Osteocyte (in vitro differentiated cells): ENCODE measurements at regions not wholly inside any gene's neighbourhood (a gene's known extent, or its start where the extent isn't known, plus 50 kb on each side); places are given as distances from the start of the nearest gene placed in this dataset.

Experiments
- DNase-seq: peaks from one replicate; pipeline ENCODE4 v3.0.0; 2021; ENCODE audit warnings: mixed read lengths; ENCODE audit not compliant: unreplicated experiment; ENCODE audit errors: extremely low spot score
- H3K27ac Mint-ChIP-seq: one replicate; pipeline ENCODE4 v1.8.0; 2021; ENCODE audit warnings: mild to moderate bottlenecking, mixed read lengths; ENCODE audit not compliant: unreplicated experiment
- H3K27me3 Mint-ChIP-seq: one replicate; pipeline ENCODE4 v1.8.0; 2021; ENCODE audit warnings: mixed read lengths; ENCODE audit not compliant: unreplicated experiment
- H3K36me3 Mint-ChIP-seq: one replicate; pipeline ENCODE4 v1.8.0; 2021; ENCODE audit warnings: mixed read lengths; ENCODE audit not compliant: unreplicated experiment
- H3K4me1 Mint-ChIP-seq: one replicate; pipeline ENCODE4 v1.8.0; 2021; ENCODE audit warnings: mixed read lengths; ENCODE audit not compliant: unreplicated experiment
- H3K4me3 Mint-ChIP-seq: one replicate; pipeline ENCODE4 v1.8.0; 2021; ENCODE audit warnings: mild to moderate bottlenecking, moderate library complexity, mixed read lengths; ENCODE audit not compliant: unreplicated experiment
- H3K9me3 Mint-ChIP-seq: one replicate; pipeline ENCODE4 v1.8.0; 2021; ENCODE audit warnings: mixed read lengths; ENCODE audit not compliant: unreplicated experiment
- TF ChIP-seq, protein P1 (sequence below): fragments of 200-600 bp; sonication (generic); IDR thresholded peaks from 2 replicates; pipeline ENCODE4 v1.5.0; 2021; ENCODE audit warnings: antibody characterized with exemption, mild to moderate bottlenecking, moderate library complexity

DNA sequence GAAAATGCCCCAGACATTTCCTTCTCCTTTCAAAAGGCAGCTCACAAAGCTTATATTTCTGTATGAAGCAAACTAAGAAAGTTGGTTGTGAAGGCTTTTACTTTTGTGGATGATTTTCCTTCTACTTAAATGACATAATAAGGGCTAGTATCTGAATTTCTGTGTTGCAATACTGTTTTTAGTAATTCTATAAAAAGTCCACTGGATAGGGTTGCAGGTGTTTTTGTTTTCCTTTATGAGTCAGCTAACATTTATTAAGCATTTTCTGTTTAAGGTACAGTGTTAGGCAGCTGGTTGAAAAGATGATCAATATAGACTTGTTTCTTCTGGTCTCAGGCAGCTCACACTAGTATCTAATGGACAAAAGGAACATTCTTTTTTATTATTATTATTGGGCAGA is 722.2 kb downstream of the RWDD3 start:
- TF ChIP-seq, protein P1, sequence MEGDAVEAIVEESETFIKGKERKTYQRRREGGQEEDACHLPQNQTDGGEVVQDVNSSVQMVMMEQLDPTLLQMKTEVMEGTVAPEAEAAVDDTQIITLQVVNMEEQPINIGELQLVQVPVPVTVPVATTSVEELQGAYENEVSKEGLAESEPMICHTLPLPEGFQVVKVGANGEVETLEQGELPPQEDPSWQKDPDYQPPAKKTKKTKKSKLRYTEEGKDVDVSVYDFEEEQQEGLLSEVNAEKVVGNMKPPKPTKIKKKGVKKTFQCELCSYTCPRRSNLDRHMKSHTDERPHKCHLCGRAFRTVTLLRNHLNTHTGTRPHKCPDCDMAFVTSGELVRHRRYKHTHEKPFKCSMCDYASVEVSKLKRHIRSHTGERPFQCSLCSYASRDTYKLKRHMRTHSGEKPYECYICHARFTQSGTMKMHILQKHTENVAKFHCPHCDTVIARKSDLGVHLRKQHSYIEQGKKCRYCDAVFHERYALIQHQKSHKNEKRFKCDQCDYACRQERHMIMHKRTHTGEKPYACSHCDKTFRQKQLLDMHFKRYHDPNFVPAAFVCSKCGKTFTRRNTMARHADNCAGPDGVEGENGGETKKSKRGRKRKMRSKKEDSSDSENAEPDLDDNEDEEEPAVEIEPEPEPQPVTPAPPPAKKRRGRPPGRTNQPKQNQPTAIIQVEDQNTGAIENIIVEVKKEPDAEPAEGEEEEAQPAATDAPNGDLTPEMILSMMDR: no peak
- Mint-ChIP-seq H3K36me3 (no peaks in the 10 kb centered on the region), H3K4me1 (no peaks in the 10 kb centered on the region), H3K9me3 (no peaks in the 10 kb centered on the region), H3K27ac (no peak overlapping the region), H3K27me3 (peaks cover 4% of the 10 kb centered on the region), H3K4me3 (no peak overlapping the region)
- DNase-seq: no peak

GRCh38 chr1:95957748-95958147 is 723.7 kb downstream of the RWDD3 start:
- Mint-ChIP-seq H3K9me3 (no peaks in the 10 kb centered on the region), H3K27me3 (peaks cover 8% of the 10 kb centered on the region), H3K4me1 (no peaks in the 10 kb centered on the region), H3K36me3 (no peaks in the 10 kb centered on the region), H3K27ac (no peak overlapping the region), H3K4me3 (no peak overlapping the region)
- DNase-seq: no peak
- TF ChIP-seq, protein P1: no peak

DNA sequence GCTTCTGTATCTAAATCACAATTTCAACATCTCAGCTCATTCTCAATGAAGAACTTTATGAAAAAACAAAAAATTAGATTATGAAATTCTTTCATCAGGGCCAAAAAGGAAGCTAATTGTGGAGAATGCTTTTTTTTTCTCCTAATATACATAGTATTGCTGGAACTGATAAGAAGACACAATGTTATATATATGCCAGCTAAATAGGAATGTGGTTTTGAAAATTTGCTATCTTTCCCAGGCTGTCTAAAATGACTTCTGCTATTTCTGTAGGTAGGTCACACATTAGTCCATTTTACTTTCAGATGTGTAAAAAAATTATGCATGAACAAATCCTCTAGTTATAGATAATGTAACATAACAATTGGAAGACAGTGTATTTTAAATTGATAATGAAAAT is 732.9 kb downstream of the RWDD3 start:
- TF ChIP-seq, protein P1: no peak
- H3K27me3 Mint-ChIP-seq: peaks cover 10% of the 10 kb centered on the region

DNA sequence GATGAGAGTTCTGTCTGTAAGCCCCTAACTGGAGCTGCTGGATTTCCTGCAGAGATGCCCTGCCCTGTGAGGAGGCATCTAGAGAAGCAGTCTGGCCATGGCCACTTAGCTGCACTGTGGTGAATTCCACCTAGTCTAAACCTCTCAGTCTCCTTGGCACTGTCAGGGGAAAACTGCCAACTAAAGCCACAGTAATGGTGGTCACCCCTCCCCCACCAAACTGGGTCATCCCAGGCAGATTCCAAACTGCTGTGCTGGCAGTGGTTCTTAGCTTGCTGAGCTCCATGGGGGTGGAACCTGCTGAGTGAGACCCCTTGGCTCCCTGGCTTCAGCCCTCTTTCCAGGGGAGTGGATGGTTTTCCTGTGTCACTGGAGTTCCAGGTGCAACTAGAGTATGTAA is 740.6 kb downstream of the RWDD3 start:
- DNase-seq: no peak
- H3K27me3 Mint-ChIP-seq: peaks cover 32% of the 10 kb centered on the region
- TF ChIP-seq, protein P1: no peak
- H3K9me3 Mint-ChIP-seq: peaks cover 7% of the 10 kb centered on the region
- no peaks in the 10 kb centered on the region for H3K4me1 Mint-ChIP-seq
- no peak overlapping the region for H3K4me3 Mint-ChIP-seq
- no peaks in the 10 kb centered on the region for H3K36me3 Mint-ChIP-seq
- no peak overlapping the region for H3K27ac Mint-ChIP-seq

More for the DNA sequence above, 732.9 kb downstream of the RWDD3 start:
- no peaks in the 10 kb centered on the region for H3K4me1 Mint-ChIP-seq
- no peak for DNase-seq
- no peak overlapping the region for H3K27ac Mint-ChIP-seq
- H3K36me3 Mint-ChIP-seq: no peaks in the 10 kb centered on the region
- H3K4me3 Mint-ChIP-seq: no peak overlapping the region
- peaks cover 2% of the 10 kb centered on the region for H3K9me3 Mint-ChIP-seq

DNA sequence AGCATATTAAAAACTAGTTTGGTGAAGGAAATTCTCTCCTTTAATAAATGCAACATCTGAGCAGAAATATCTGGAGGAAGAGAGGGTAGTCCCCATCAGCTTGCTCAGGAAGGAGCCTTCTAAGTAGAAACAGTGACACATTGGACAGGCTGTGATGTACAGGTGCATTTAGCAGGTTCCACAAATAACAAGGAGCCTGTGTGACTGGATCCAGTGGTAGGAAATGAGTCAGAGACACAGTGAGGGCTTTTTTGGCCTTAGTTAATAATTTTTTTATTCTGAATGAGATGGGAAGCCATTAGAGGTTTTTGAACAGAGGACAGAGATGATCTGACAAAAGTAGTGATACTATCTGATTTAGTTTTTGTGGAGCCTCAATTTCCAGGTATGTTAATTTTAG is 738.9 kb upstream of the PTBP2 start:
- Mint-ChIP-seq H3K36me3 (no peaks in the 10 kb centered on the region), H3K4me1 (no peaks in the 10 kb centered on the region), H3K9me3 (no peaks in the 10 kb centered on the region), H3K27me3 (peaks cover 37% of the 10 kb centered on the region), H3K27ac (no peak overlapping the region), H3K4me3 (no peak overlapping the region)
- DNase-seq: no peak
- TF ChIP-seq, protein P1: no peak
